ENCODE measurements at regions not wholly inside any gene's neighbourhood (a gene's known extent, or its start where the extent isn't known, plus 50 kb on each side); places are given as distances from the start of the nearest gene placed in this dataset.
"Not testable (repeated sequence)": the region's sequence is repeated elsewhere in the genome, so short reads cannot be mapped to it uniquely, and the experiment has no call there.

GRCh38 chr2:126988482-126988881 is 89.8 kb downstream of the TEX51 start:
- ChIA-PET CTCF (no interaction called here), POLR2A (no interaction called here)
- Histone ChIP-seq H3K9ac (replicated peaks; ENCODE audit: extremely low read depth, insufficient read depth, low read length) (no peak overlapping the region), H3K27me3 (ENCODE audit: control insufficient read depth in 2 of 2, insufficient read depth in 2 of 2, low read length in 2 of 2) (no peaks in the 10 kb centered on the region), H3K4me3 (replicated peaks in 1 of 3; ENCODE audit: insufficient read depth in 1 of 3, low read depth in 1 of 3, low read length in 3 of 3) (no peak overlapping the region), H3K79me2 (ENCODE audit: control insufficient read depth, insufficient read depth, low read length) (no peaks in the 10 kb centered on the region), H3K36me3 (ENCODE audit: control insufficient read depth in 2 of 2, extremely low read depth in 1 of 2, insufficient read depth in 2 of 2, low read length in 2 of 2) (no peaks in the 10 kb centered on the region), H3K27ac (ENCODE audit: insufficient read depth, low read depth, low read length) (no peak overlapping the region), H3K4me1 (ENCODE audit: control insufficient read depth, extremely low read depth, insufficient read depth, low read length) (no peaks in the 10 kb centered on the region), H3K4me2 (ENCODE audit: insufficient read depth, low read length) (no peak overlapping the region), H3K9me1 (replicated peaks; ENCODE audit: control insufficient read depth, extremely low read depth, insufficient read depth, low read length) (no peaks in the 10 kb centered on the region), H3K9me3 (replicated peaks; ENCODE audit: control insufficient read depth, insufficient read depth, low read length) (no peaks in the 10 kb centered on the region), H4K20me1 (replicated peaks; ENCODE audit: control insufficient read depth, extremely low read depth, insufficient read depth, low read length) (no peaks in the 10 kb centered on the region), H2AFZ (ENCODE audit: low read depth, low read length) (no peak overlapping the region)
- DNase-seq (ENCODE audit: low read depth, low spot score) (no peak), FAIRE-seq (no peak)
- dilution Hi-C loops (cut with MboI; ENCODE audit: extremely low pct_ligation_motif_present, low sequenced_read_pairs) (no loop called here), intact Hi-C loops (cut with micrococcal nuclease) (no loop called here)
- TF ChIP-seq MYC (IDR thresholded peaks at IDR 0.05; ENCODE audit: low read depth, low read length) = no peak
- TF ChIP-seq CTCF (IDR thresholded peaks at IDR 0.05; ENCODE audit: extremely low read depth in 1 of 2, insufficient read depth in 1 of 2, low read depth in 1 of 2, low read length in 2 of 2) = no peak
- no peak for TF ChIP-seq JUN (IDR thresholded peaks at IDR 0.05; ENCODE audit: borderline replicate concordance, insufficient read depth, insufficient read length, low read depth)
- no peak for TF ChIP-seq POLR2AphosphoS5 (IDR thresholded peaks at IDR 0.05; ENCODE audit: insufficient read depth, low read depth, low read length)
- TF ChIP-seq EZH2 (IDR thresholded peaks at IDR 0.05; ENCODE audit: borderline replicate concordance, low read depth, low read length, severe bottlenecking) = no peak
- TF ChIP-seq FOS (IDR thresholded peaks at IDR 0.05; ENCODE audit: borderline replicate concordance, insufficient read depth, low read length) = no peak
- TF ChIP-seq POLR2A (IDR thresholded peaks at IDR 0.05; ENCODE audit: low read depth, low read length) = no peak
- TF ChIP-seq GATA2 (IDR thresholded peaks at IDR 0.05; ENCODE audit: insufficient read depth, insufficient read length, low read depth, low read length) = no peak
- TF ChIP-seq, protein P1, sequence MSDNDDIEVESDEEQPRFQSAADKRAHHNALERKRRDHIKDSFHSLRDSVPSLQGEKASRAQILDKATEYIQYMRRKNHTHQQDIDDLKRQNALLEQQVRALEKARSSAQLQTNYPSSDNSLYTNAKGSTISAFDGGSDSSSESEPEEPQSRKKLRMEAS (IDR thresholded peaks at IDR 0.05; ENCODE audit: insufficient read depth, insufficient read length) = no peak
- no TSS peak for BruUV-seq (replicated peaks)

GRCh38 chr2:126989064-126989463 is 90.4 kb downstream of the TEX51 start:
- CTCF ChIA-PET; H3K27ac ChIP-seq (ENCODE audit: insufficient read depth, low read depth, low read length); BruUV-seq (replicated peaks); H3K36me3 ChIP-seq (ENCODE audit: control insufficient read depth in 2 of 2, extremely low read depth in 1 of 2, insufficient read depth in 2 of 2, low read length in 2 of 2); H3K9ac ChIP-seq (replicated peaks; ENCODE audit: extremely low read depth, insufficient read depth, low read length); H4K20me1 ChIP-seq (replicated peaks; ENCODE audit: control insufficient read depth, extremely low read depth, insufficient read depth, low read length); FAIRE-seq; H3K27me3 ChIP-seq (ENCODE audit: control insufficient read depth in 2 of 2, insufficient read depth in 2 of 2, low read length in 2 of 2); H3K79me2 ChIP-seq (ENCODE audit: control insufficient read depth, insufficient read depth, low read length); DNase-seq (ENCODE audit: low read depth, low spot score); POLR2A ChIA-PET; H3K4me2 ChIP-seq (ENCODE audit: insufficient read depth, low read length); intact Hi-C loops (cut with micrococcal nuclease); H3K4me3 ChIP-seq (replicated peaks in 1 of 3; ENCODE audit: insufficient read depth in 1 of 3, low read depth in 1 of 3, low read length in 3 of 3); H2AFZ ChIP-seq (ENCODE audit: low read depth, low read length); dilution Hi-C loops (cut with MboI; ENCODE audit: extremely low pct_ligation_motif_present, low sequenced_read_pairs); H3K9me3 ChIP-seq (replicated peaks; ENCODE audit: control insufficient read depth, insufficient read depth, low read length); H3K4me1 ChIP-seq (ENCODE audit: control insufficient read depth, extremely low read depth, insufficient read depth, low read length); H3K9me1 ChIP-seq (replicated peaks; ENCODE audit: control insufficient read depth, extremely low read depth, insufficient read depth, low read length): not testable (repeated sequence)
